ENCODE measurements at regions not wholly inside any gene's neighbourhood (a gene's known extent, or its start where the extent isn't known, plus 50 kb on each side); places are given as distances from the start of the nearest gene placed in this dataset.

DNA sequence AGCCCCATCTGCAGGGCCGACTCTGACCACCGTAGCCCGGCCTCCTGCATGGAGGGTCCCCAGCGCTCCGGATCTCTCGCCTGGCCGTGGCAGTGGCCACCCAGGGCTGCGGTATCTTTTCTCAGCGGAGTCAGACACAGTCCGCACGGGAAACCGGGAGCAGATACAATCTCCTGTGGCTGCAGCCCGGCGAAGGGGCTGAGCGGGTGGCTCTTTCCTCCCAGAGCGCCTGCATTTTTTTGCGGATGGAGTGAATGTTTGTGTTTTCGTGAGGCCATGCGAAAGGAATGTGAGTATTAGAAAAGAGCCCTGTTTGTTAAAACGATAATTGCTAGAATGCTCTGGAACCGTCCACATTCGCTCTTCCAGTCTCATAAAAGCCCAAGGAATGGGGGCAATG is 53.4 kb upstream of the PTCH1 start:
- TF ChIP-seq CTCF (IDR thresholded peaks at IDR 0.05) (no peak), POLR2A (IDR thresholded peaks at IDR 0.05) (no peak)
